ENCODE measurements at regions not wholly inside any gene's neighbourhood (a gene's known extent, or its start where the extent isn't known, plus 50 kb on each side); places are given as distances from the start of the nearest gene placed in this dataset.
"Not testable (repeated sequence)": the region's sequence is repeated elsewhere in the genome, so short reads cannot be mapped to it uniquely, and the experiment has no call there.

DNA sequence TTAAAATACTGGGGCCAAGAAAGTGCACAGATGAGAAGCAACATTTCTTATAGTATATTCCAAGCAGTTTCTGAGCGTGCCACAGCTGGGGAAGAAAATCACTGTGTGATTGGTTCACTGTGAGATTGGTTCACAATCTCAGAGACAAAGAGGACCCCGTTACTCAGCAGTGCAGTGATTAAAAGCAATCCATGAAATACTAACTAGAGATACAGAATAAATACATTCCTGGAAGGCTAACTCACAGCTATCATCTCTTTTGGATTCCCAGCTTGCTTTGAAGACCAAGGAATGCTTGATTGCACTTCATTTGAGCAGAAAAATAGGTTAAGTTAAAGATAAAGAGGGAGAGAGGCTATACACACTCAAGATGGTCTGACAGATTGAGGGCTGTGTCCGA lies 132.1 kb upstream of the RAPGEF2 start:
- Histone ChIP-seq H3K4me3 (no peak overlapping the region), H3K27me3 (no peaks in the 10 kb centered on the region), H3K27ac (no peak overlapping the region), H3K36me3 (no peaks in the 10 kb centered on the region), H3K9me3 (no peaks in the 10 kb centered on the region), H3K4me1 (no peaks in the 10 kb centered on the region)
- no peak for TF ChIP-seq POLR2AphosphoS5 (IDR thresholded peaks at IDR 0.05)
- no peak for DNase-seq
- WGBS, 2 donors (ENCODE audit: low coverage in 1 of 2), result 71 to 79% methylated on average over 2 to 3 of the region's 3 CpGs
- in situ Hi-C loops (cut with MboI; ENCODE audit: low pct_ligation_motif_present in 1 of 4, low pct_unique_long_range_greater_than_20kb in 1 of 4, low sequenced_read_pairs in 3 of 4), result no loop called here
- intact Hi-C loops (cut with DNase I; ENCODE audit: low total_unique reads), result no loop called here

GRCh38 chr4:158974438-158974837 lies 128.4 kb upstream of the RAPGEF2 start:
- H3K27ac ChIP-seq; H3K9me3 ChIP-seq; H3K36me3 ChIP-seq; H3K4me3 ChIP-seq; DNase-seq; intact Hi-C loops (cut with DNase I; ENCODE audit: low total_unique reads); in situ Hi-C loops (cut with MboI; ENCODE audit: low pct_ligation_motif_present in 1 of 4, low pct_unique_long_range_greater_than_20kb in 1 of 4, low sequenced_read_pairs in 3 of 4); H3K4me1 ChIP-seq; H3K27me3 ChIP-seq: not testable (repeated sequence)
- WGBS, 2 donors (ENCODE audit: low coverage in 1 of 2), result 60 to 63% methylated on average over 1 to 2 of the region's 2 CpGs

DNA sequence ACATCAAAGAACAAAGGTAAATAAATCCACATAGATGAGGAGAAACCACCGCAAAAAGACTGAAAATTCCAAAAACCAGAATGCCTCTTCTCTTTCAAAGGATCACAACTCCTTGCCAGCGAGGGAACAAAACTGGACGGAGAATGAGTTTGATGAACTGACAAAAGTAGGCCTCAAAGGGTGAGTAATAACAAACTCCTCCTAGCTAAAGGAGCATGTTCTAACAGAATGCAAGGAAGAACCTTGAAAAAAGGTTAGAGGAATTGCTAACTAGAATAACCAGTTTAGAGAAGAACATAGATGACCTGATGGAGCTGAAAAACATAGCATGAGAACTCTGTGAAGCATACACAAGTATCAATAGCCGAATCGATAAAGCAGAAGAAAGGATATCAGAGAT lies 122.2 kb upstream of the RAPGEF2 start:
- WGBS, 2 donors (ENCODE audit: low coverage in 1 of 2), result 92 to 95% methylated on average over 5 of the region's 5 CpGs
- intact Hi-C loops (cut with DNase I; ENCODE audit: low total_unique reads); H3K4me1 ChIP-seq; H3K4me3 ChIP-seq; H3K27ac ChIP-seq; H3K9me3 ChIP-seq; DNase-seq; H3K27me3 ChIP-seq; H3K36me3 ChIP-seq; in situ Hi-C loops (cut with MboI; ENCODE audit: low pct_ligation_motif_present in 1 of 4, low pct_unique_long_range_greater_than_20kb in 1 of 4, low sequenced_read_pairs in 3 of 4): not testable (repeated sequence)

GRCh38 chr4:158991534-158992155 lies 111.2 kb upstream of the RAPGEF2 start:
- Histone ChIP-seq H3K4me3 (no peak overlapping the region), H3K4me1 (peaks cover 0 to 10% (median 2%) of the 10 kb centered on the region in 4 donors), H3K36me3 (no peaks in the 10 kb centered on the region), H3K9me3 (peaks cover 3 to 6% of the 10 kb centered on the region in 2 donors), H3K27ac (no peak overlapping the region), H3K27me3 (no peaks in the 10 kb centered on the region)
- DNase-seq, result no peak
- TF ChIP-seq POLR2AphosphoS5 (IDR thresholded peaks at IDR 0.05), result no peak
- no peak for TF ChIP-seq CTCF (IDR thresholded peaks at IDR 0.05)
- no peak for TF ChIP-seq EP300 (IDR thresholded peaks at IDR 0.05; ENCODE audit: low read depth)
- TF ChIP-seq POLR2A (IDR thresholded peaks at IDR 0.05), result no peak
- 82 to 86% methylated on average over 3 to 5 of the region's 5 CpGs for WGBS, 2 donors (ENCODE audit: low coverage in 1 of 2)
- in situ Hi-C loops (cut with MboI; ENCODE audit: low pct_ligation_motif_present in 1 of 4, low pct_unique_long_range_greater_than_20kb in 1 of 4, low sequenced_read_pairs in 3 of 4) (no loop called here), intact Hi-C loops (cut with DNase I; ENCODE audit: low total_unique reads) (no loop called here)

DNA sequence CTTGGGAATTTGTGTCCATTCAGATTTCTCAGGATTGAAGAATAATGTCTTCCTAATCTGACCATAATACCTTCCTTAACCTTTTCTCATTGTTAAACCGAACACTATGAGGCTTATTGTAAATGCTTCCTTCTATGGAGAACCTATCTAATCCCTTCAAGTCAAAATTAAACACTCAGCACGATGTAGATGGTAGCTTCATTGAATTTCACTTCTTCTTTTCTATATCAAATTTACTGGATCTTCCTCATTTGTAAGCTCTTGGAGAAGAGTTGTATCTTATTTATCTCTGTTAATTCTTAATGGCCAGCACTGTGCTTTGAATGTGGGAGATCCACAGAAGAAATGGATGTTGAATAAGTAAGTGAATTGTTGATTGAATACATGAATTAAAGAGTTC lies 109.0 kb upstream of the RAPGEF2 start:
- DNase-seq, result no peak
- intact Hi-C loops (cut with DNase I; ENCODE audit: low total_unique reads), result no loop called here
- Histone ChIP-seq H3K36me3 (no peaks in the 10 kb centered on the region), H3K9me3 (peaks cover 3 to 5% of the 10 kb centered on the region in 2 donors), H3K27ac (no peak overlapping the region), H3K4me1 (peaks cover 0 to 24% (median 4%) of the 10 kb centered on the region in 4 donors), H3K4me3 (no peak overlapping the region), H3K27me3 (no peaks in the 10 kb centered on the region)
- 45 to 49% methylated on average over 2 of the region's 2 CpGs for WGBS, 2 donors (ENCODE audit: low coverage in 1 of 2)
- TF ChIP-seq POLR2AphosphoS5 (IDR thresholded peaks at IDR 0.05) (no peak), CTCF (IDR thresholded peaks at IDR 0.05) (no peak), EP300 (IDR thresholded peaks at IDR 0.05; ENCODE audit: low read depth) (no peak), POLR2A (IDR thresholded peaks at IDR 0.05) (no peak)
- in situ Hi-C loops (cut with MboI; ENCODE audit: low pct_ligation_motif_present in 1 of 4, low pct_unique_long_range_greater_than_20kb in 1 of 4, low sequenced_read_pairs in 3 of 4), result no loop called here

DNA sequence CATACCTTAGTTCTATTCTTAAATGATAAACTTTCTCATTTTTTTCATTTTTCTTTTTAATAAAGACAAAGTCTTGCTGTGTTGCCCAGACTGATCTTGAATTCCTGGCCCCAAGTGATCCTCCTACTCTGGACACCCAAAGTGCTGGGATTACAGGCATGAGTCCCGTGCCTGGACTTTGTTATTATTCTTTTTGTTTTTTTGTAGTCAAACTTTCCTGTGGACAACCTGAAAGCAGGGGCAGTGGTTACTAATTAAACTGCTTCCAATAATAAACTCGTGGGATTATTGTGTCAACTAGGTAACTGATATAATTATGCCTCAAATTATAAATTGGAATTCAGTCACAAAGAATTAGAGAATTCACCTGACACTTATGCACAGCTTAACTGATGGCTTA lies 107.8 kb upstream of the RAPGEF2 start:
- peaks cover 0 to 28% (median 4%) of the 10 kb centered on the region in 4 donors for H3K4me1 ChIP-seq
- H3K4me3 ChIP-seq, result no peak overlapping the region
- DNase-seq, result no peak
- no peaks in the 10 kb centered on the region for H3K9me3 ChIP-seq
- TF ChIP-seq EP300 (IDR thresholded peaks at IDR 0.05; ENCODE audit: low read depth), result no peak
- no peak for TF ChIP-seq POLR2A (IDR thresholded peaks at IDR 0.05)
- no peaks in the 10 kb centered on the region for H3K36me3 ChIP-seq
- intact Hi-C loops (cut with DNase I; ENCODE audit: low total_unique reads), result no loop called here
- H3K27ac ChIP-seq, result no peak overlapping the region
- in situ Hi-C loops (cut with MboI; ENCODE audit: low pct_ligation_motif_present in 1 of 4, low pct_unique_long_range_greater_than_20kb in 1 of 4, low sequenced_read_pairs in 3 of 4), result no loop called here
- H3K27me3 ChIP-seq, result no peaks in the 10 kb centered on the region
- 35 to 50% methylated on average over 1 to 2 of the region's 2 CpGs for WGBS, 2 donors (ENCODE audit: low coverage in 1 of 2)

Data from transverse colon (tissue), 4 donors.